SK-N-SH treated with all-trans-retinoic acid at 6 μM for 48 hours (cell line): ENCODE measurements at regions not wholly inside any gene's neighbourhood (a gene's known extent, or its start where the extent isn't known, plus 50 kb on each side); places are given as distances from the start of the nearest gene placed in this dataset.

Source experiments
- ARNTL ChIP-seq: fragments of 450-650 bp; formaldehyde crosslinking; IDR thresholded peaks from 2 replicates; pipeline ENCODE4 v1.5.0; 2020; ENCODE audit warnings: low read depth, mild to moderate bottlenecking, moderate library complexity, borderline replicate concordance
- BACH2 ChIP-seq: fragments of 250-450 bp; sonication (Bioruptor Pico); IDR thresholded peaks from 2 replicates; pipeline ENCODE4 v1.9.0; 2021; ENCODE audit warnings: mild to moderate bottlenecking, borderline replicate concordance
- CSDC2 ChIP-seq: fragments of 250-450 bp; sonication (Bioruptor Pico); IDR thresholded peaks from 2 replicates; pipeline ENCODE4 v1.5.0; 2020; ENCODE audit warnings: mild to moderate bottlenecking, moderate library complexity
- ISL1 ChIP-seq: fragments of 250-450 bp; sonication (Bioruptor Pico); IDR thresholded peaks from 2 replicates; pipeline ENCODE4 v2.1.2; 2022; ENCODE audit warnings: mild to moderate bottlenecking, moderate library complexity
- PPARA ChIP-seq: fragments of 250-450 bp; sonication (Bioruptor Pico); IDR thresholded peaks from 2 replicates; pipeline ENCODE4 v1.5.0; 2020; ENCODE audit warnings: mild to moderate bottlenecking, borderline replicate concordance
- RARB ChIP-seq: fragments of 250-450 bp; sonication (Bioruptor Pico); IDR thresholded peaks from 2 replicates; pipeline ENCODE4 v1.8.0; 2021; ENCODE audit warnings: mild to moderate bottlenecking, moderate library complexity
- ZC3H10 ChIP-seq: fragments of 250-450 bp; sonication (Bioruptor Pico); IDR thresholded peaks from 2 replicates; pipeline ENCODE4 v1.5.1; 2021; ENCODE audit warnings: mild to moderate bottlenecking, moderate library complexity
- ZFP3 ChIP-seq: fragments of 250-450 bp; sonication (Bioruptor Pico); IDR thresholded peaks from 2 replicates; pipeline ENCODE4 v1.5.0; 2020; ENCODE audit warnings: mild to moderate bottlenecking, moderate library complexity
- ZFP30 ChIP-seq: fragments of 450-650 bp; formaldehyde crosslinking; IDR thresholded peaks from 2 replicates; pipeline ENCODE4 v1.5.0; 2022; ENCODE audit warnings: mild to moderate bottlenecking, moderate library complexity
- TF ChIP-seq, protein P1 (sequence below): fragments of 250-450 bp; sonication (Bioruptor Pico); IDR thresholded peaks from 2 replicates; pipeline ENCODE4 v1.8.0; 2020; ENCODE audit warnings: mild to moderate bottlenecking, moderate library complexity, borderline replicate concordance
- TF ChIP-seq, protein P2 (sequence below): fragments of 250-450 bp; sonication (Bioruptor Pico); IDR thresholded peaks from 2 replicates; pipeline ENCODE4 v1.5.0; 2020; ENCODE audit warnings: mild to moderate bottlenecking, moderate library complexity
- TF ChIP-seq, protein P3 (sequence below): fragments of 250-450 bp; sonication (Bioruptor Pico); IDR thresholded peaks from 2 replicates; pipeline ENCODE4 v1.5.1; 2021; ENCODE audit warnings: mild to moderate bottlenecking, moderate library complexity
- TF ChIP-seq, protein P4 (sequence below): fragments of 250-450 bp; sonication (Bioruptor Pico); IDR thresholded peaks from 2 replicates; pipeline ENCODE4 v1.5.1; 2020; ENCODE audit warnings: low read depth, mild to moderate bottlenecking, moderate library complexity

DNA sequence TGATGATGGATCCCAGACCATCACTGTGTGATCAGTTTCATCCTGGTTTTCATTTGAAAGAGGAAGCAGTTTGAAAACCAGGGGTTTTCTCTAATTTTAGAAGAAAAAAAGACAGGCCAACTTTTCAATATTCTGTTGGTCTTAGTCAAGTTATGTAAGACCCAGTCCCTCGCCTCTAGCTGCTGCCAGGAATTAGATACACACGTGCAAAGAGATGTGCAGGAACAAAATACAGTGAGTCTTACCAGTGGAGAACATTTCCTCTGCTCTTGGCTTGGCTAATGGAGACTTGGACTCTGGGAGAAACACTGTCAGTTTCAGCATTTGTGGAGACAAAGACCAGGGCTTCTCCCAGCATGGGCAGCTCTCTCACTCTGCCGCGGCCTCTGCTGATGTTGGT lies 214.9 kb upstream of the C2CD4B start:
- no peak for TF ChIP-seq ARNTL
- TF ChIP-seq, protein P1, sequence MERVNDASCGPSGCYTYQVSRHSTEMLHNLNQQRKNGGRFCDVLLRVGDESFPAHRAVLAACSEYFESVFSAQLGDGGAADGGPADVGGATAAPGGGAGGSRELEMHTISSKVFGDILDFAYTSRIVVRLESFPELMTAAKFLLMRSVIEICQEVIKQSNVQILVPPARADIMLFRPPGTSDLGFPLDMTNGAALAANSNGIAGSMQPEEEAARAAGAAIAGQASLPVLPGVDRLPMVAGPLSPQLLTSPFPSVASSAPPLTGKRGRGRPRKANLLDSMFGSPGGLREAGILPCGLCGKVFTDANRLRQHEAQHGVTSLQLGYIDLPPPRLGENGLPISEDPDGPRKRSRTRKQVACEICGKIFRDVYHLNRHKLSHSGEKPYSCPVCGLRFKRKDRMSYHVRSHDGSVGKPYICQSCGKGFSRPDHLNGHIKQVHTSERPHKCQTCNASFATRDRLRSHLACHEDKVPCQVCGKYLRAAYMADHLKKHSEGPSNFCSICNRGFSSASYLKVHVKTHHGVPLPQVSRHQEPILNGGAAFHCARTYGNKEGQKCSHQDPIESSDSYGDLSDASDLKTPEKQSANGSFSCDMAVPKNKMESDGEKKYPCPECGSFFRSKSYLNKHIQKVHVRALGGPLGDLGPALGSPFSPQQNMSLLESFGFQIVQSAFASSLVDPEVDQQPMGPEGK (CRISPR knock-in tag): no peak
- no peak for TF ChIP-seq BACH2
- TF ChIP-seq ZFP3: no peak
- TF ChIP-seq ZFP30 (CRISPR knock-in tag): no peak
- no peak for TF ChIP-seq ZC3H10 (CRISPR knock-in tag)
- TF ChIP-seq PPARA (CRISPR knock-in tag): no peak
- TF ChIP-seq CSDC2 (CRISPR knock-in tag): no peak
- TF ChIP-seq, protein P2, sequence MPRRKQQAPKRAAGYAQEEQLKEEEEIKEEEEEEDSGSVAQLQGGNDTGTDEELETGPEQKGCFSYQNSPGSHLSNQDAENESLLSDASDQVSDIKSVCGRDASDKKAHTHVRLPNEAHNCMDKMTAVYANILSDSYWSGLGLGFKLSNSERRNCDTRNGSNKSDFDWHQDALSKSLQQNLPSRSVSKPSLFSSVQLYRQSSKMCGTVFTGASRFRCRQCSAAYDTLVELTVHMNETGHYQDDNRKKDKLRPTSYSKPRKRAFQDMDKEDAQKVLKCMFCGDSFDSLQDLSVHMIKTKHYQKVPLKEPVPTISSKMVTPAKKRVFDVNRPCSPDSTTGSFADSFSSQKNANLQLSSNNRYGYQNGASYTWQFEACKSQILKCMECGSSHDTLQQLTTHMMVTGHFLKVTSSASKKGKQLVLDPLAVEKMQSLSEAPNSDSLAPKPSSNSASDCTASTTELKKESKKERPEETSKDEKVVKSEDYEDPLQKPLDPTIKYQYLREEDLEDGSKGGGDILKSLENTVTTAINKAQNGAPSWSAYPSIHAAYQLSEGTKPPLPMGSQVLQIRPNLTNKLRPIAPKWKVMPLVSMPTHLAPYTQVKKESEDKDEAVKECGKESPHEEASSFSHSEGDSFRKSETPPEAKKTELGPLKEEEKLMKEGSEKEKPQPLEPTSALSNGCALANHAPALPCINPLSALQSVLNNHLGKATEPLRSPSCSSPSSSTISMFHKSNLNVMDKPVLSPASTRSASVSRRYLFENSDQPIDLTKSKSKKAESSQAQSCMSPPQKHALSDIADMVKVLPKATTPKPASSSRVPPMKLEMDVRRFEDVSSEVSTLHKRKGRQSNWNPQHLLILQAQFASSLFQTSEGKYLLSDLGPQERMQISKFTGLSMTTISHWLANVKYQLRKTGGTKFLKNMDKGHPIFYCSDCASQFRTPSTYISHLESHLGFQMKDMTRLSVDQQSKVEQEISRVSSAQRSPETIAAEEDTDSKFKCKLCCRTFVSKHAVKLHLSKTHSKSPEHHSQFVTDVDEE (CRISPR knock-in tag): no peak
- TF ChIP-seq, protein P3, sequence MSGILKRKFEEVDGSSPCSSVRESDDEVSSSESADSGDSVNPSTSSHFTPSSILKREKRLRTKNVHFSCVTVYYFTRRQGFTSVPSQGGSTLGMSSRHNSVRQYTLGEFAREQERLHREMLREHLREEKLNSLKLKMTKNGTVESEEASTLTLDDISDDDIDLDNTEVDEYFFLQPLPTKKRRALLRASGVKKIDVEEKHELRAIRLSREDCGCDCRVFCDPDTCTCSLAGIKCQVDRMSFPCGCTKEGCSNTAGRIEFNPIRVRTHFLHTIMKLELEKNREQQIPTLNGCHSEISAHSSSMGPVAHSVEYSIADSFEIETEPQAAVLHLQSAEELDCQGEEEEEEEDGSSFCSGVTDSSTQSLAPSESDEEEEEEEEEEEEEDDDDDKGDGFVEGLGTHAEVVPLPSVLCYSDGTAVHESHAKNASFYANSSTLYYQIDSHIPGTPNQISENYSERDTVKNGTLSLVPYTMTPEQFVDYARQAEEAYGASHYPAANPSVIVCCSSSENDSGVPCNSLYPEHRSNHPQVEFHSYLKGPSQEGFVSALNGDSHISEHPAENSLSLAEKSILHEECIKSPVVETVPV (CRISPR knock-in tag): no peak
- TF ChIP-seq, protein P4, sequence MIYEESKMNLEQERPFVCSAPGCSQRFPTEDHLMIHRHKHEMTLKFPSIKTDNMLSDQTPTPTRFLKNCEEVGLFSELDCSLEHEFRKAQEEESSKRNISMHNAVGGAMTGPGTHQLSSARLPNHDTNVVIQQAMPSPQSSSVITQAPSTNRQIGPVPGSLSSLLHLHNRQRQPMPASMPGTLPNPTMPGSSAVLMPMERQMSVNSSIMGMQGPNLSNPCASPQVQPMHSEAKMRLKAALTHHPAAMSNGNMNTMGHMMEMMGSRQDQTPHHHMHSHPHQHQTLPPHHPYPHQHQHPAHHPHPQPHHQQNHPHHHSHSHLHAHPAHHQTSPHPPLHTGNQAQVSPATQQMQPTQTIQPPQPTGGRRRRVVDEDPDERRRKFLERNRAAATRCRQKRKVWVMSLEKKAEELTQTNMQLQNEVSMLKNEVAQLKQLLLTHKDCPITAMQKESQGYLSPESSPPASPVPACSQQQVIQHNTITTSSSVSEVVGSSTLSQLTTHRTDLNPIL (CRISPR knock-in tag): no peak
- no peak for TF ChIP-seq RARB (CRISPR knock-in tag)
- no peak for TF ChIP-seq ISL1
